H1 (cell line): ENCODE measurements at regions not wholly inside any gene's neighbourhood (a gene's known extent, or its start where the extent isn't known, plus 50 kb on each side); places are given as distances from the start of the nearest gene placed in this dataset.

ENCODE experiments used
- CTCF ChIA-PET: fragments of 300-600 bp; sonication (Branson Sonifier 250); formaldehyde crosslinking; loops from one replicate; lab custom pipeline; 2021; ENCODE audit not compliant: partially characterized antibody; lab: Charles Lee
- POLR2A ChIA-PET: fragments of 300-600 bp; sonication (Branson Sonifier 250); formaldehyde crosslinking; loops from one replicate; lab custom pipeline; 2021; ENCODE audit warnings: inconsistent platforms; ENCODE audit not compliant: partially characterized antibody; lab: Charles Lee
- DNase-seq, 2 experiments: peaks; one replicate each; pipeline versions ENCODE4 v3.0.0 to v3.0.0-alpha.2; 2010 to 2022; ENCODE audit warnings: low spot score in 2 of 2, low read depth in 1 of 2, mixed read lengths in 1 of 2
- FAIRE-seq: peaks from 2 replicates; lab custom pipeline; 2011; peaks lifted over from hg19 to GRCh38; lab: Jason Lieb, UNC
- H2AFZ ChIP-seq: 2 replicates; pipeline ENCODE4 v1.8.1; 2012; ENCODE audit warnings: low read length, inconsistent platforms
- H2AK5ac ChIP-seq: 2 replicates; pipeline ENCODE4 v1.6.1; 2013; ENCODE audit warnings: low read depth, low read length
- H2BK120ac ChIP-seq: replicated peaks from 2 replicates; pipeline ENCODE3; 2013; ENCODE audit warnings: low read depth, low read length, inconsistent platforms
- H2BK12ac ChIP-seq: 2 replicates; pipeline ENCODE4 v1.6.1; 2013; ENCODE audit warnings: low read depth, low read length
- H2BK15ac ChIP-seq: 2 replicates; pipeline ENCODE4 v1.6.1; 2013; ENCODE audit warnings: low read length
- H2BK20ac ChIP-seq: 2 replicates; pipeline ENCODE4 v1.6.1; 2013; ENCODE audit warnings: low read length
- H2BK5ac ChIP-seq: 2 replicates; pipeline ENCODE4 v1.6.1; 2013; ENCODE audit warnings: low read depth, low read length
- H3K14ac ChIP-seq: 2 replicates; pipeline ENCODE4 v1.6.1; 2013; ENCODE audit warnings: inconsistent platforms; ENCODE audit not compliant: insufficient read length
- H3K18ac ChIP-seq: 2 replicates; pipeline ENCODE4 v1.6.1; 2013; ENCODE audit warnings: low read length; ENCODE audit errors: extremely low read depth
- H3K23ac ChIP-seq: 2 replicates; pipeline ENCODE4 v1.6.1; 2013; ENCODE audit warnings: inconsistent platforms; ENCODE audit not compliant: insufficient read length
- H3K23me2 ChIP-seq: 2 replicates; pipeline ENCODE4 v1.6.1; 2013; ENCODE audit warnings: low read depth, low read length
- H3K27ac ChIP-seq: 2 replicates; pipeline ENCODE4 v1.6.1; 2011; ENCODE audit warnings: low read depth, low read length, inconsistent platforms
- H3K27me3 ChIP-seq, 4 experiments: replicated peaks in 1 of 4; 1 replicate in 1 of 4; 2 replicates in 3 of 4; pipeline versions ENCODE4 v1.6.1 to v1.8.1; 2011 to 2013; ENCODE audit warnings: low read length in 3 of 4, mild to moderate bottlenecking in 3 of 4, inconsistent platforms in 2 of 4, mixed read lengths in 2 of 4, moderate library complexity in 1 of 4; ENCODE audit not compliant: control insufficient read depth in 3 of 4, insufficient read depth in 3 of 4; ENCODE audit errors: extremely low read depth in 1 of 4
- H3K36me3 ChIP-seq, 4 experiments: 2 replicates each; pipeline versions ENCODE4 v1.6.1 to v1.8.1; 2011 to 2013; ENCODE audit warnings: mild to moderate bottlenecking in 4 of 4, low read length in 3 of 4, moderate library complexity in 2 of 4, control low read depth in 1 of 4, inconsistent platforms in 1 of 4; ENCODE audit not compliant: insufficient read depth in 4 of 4, control insufficient read depth in 2 of 4
- H3K4ac ChIP-seq: replicated peaks from 2 replicates; pipeline ENCODE3; 2013; ENCODE audit warnings: low read length, low read depth, mixed read lengths, inconsistent platforms; ENCODE audit not compliant: insufficient read length
- H3K4me1 ChIP-seq, 4 experiments: replicated peaks in 1 of 4; 1 replicate in 1 of 4; 2 replicates in 3 of 4; pipeline versions ENCODE4 v1.6.1 to v1.8.1; 2011 to 2013; ENCODE audit warnings: low read length in 3 of 4, inconsistent platforms in 2 of 4, mixed read lengths in 1 of 4; ENCODE audit not compliant: insufficient read depth in 4 of 4, control insufficient read depth in 3 of 4
- H3K4me2 ChIP-seq, 2 experiments: 2 replicates each; pipeline versions ENCODE4 v1.6.1 to v1.8.1; 2011 to 2013; ENCODE audit warnings: low read depth in 2 of 2, low read length in 2 of 2, control low read depth in 1 of 2, inconsistent platforms in 1 of 2, mild to moderate bottlenecking in 1 of 2; ENCODE audit not compliant: insufficient read depth in 1 of 2
- H3K4me3 ChIP-seq, 4 experiments: fragments of 200-600, 300-600 bp in 1 of 4; sonication (generic), shearing (Covaris generic), sonication (Bioruptor Twin) in 1 of 4; 2 replicates each; pipeline versions ENCODE4 v1.5.1 to v1.8.1; 2011 to 2016; ENCODE audit warnings: low read length in 4 of 4, low read depth in 3 of 4, control low read depth in 2 of 4, inconsistent platforms in 2 of 4, mild to moderate bottlenecking in 2 of 4, mixed read lengths in 1 of 4, moderate library complexity in 1 of 4; ENCODE audit not compliant: insufficient read depth in 2 of 4; ENCODE audit errors: extremely low read depth in 1 of 4
- H3K56ac ChIP-seq: replicated peaks from 2 replicates; pipeline ENCODE3; 2013; ENCODE audit warnings: low read depth, mild to moderate bottlenecking, mixed read lengths, low read length, inconsistent platforms; ENCODE audit not compliant: insufficient read length
- H3K79me1 ChIP-seq: 2 replicates; pipeline ENCODE4 v1.6.1; 2013; ENCODE audit warnings: low read depth, low read length, control low read depth
- H3K79me2 ChIP-seq, 2 experiments: 2 replicates each; pipeline versions ENCODE4 v1.6.1 to v1.8.1; 2012 to 2013; ENCODE audit warnings: low read length in 2 of 2, mild to moderate bottlenecking in 2 of 2, inconsistent platforms in 1 of 2; ENCODE audit not compliant: insufficient read depth in 2 of 2, control insufficient read depth in 1 of 2
- H3K9ac ChIP-seq, 4 experiments: replicated peaks in 1 of 4; 1 replicate in 1 of 4; 2 replicates in 3 of 4; pipeline versions ENCODE4 v1.6.1 to v1.8.1; 2011 to 2013; ENCODE audit warnings: low read depth in 3 of 4, low read length in 3 of 4, control low read depth in 2 of 4, mild to moderate bottlenecking in 2 of 4, moderate library complexity in 2 of 4, inconsistent platforms in 1 of 4; ENCODE audit errors: extremely low read depth in 1 of 4
- H3K9me3 ChIP-seq, 2 experiments: 2 replicates each; pipeline versions ENCODE4 v1.6.1 to v1.8.1; 2012 to 2013; ENCODE audit warnings: mild to moderate bottlenecking in 2 of 2, moderate library complexity in 2 of 2, control low read depth in 1 of 2, inconsistent platforms in 1 of 2, low read depth in 1 of 2, low read length in 1 of 2, mixed read lengths in 1 of 2; ENCODE audit not compliant: insufficient read depth in 2 of 2
- H4K20me1 ChIP-seq, 2 experiments: replicated peaks in 1 of 2; 2 replicates each; pipeline versions ENCODE3 to v1.8.1; 2011 to 2013; ENCODE audit warnings: inconsistent platforms in 2 of 2, low read length in 2 of 2, mild to moderate bottlenecking in 1 of 2; ENCODE audit not compliant: insufficient read depth in 2 of 2, control insufficient read depth in 1 of 2
- H4K5ac ChIP-seq: 2 replicates; pipeline ENCODE4 v1.6.1; 2013; ENCODE audit warnings: low read length, low read depth, mixed read lengths, inconsistent platforms; ENCODE audit not compliant: insufficient read length
- H4K8ac ChIP-seq: 2 replicates; pipeline ENCODE4 v1.8.0; 2013; ENCODE audit warnings: mild to moderate bottlenecking, moderate library complexity, low read length, inconsistent platforms; ENCODE audit not compliant: insufficient read depth; ENCODE audit errors: extremely low read depth
- H4K91ac ChIP-seq: replicated peaks from 2 replicates; pipeline ENCODE3; 2013; ENCODE audit warnings: low read length, mixed read lengths, inconsistent platforms; ENCODE audit not compliant: insufficient read length
- ASH2L ChIP-seq: fragments of 200-600, 300-600 bp; sonication (generic); IDR thresholded peaks from one replicate; pipeline ENCODE4 v1.7.1; 2017; ENCODE audit warnings: low read length
- BACH1 ChIP-seq: IDR thresholded peaks from 2 replicates; pipeline ENCODE4 v1.6.1; 2012; ENCODE audit warnings: low read length, improper control_type of control experiment
- CEBPB ChIP-seq: IDR thresholded peaks from 2 replicates; pipeline ENCODE4 v1.6.1; 2012; ENCODE audit warnings: low read depth, low read length
- CTBP2 ChIP-seq: IDR thresholded peaks from 2 replicates; pipeline ENCODE4 v1.7.0; 2011; ENCODE audit warnings: borderline replicate concordance, mild to moderate bottlenecking, moderate library complexity, mixed read lengths, low read length; ENCODE audit not compliant: insufficient read depth, insufficient read length
- EZH2 ChIP-seq: fragments of 200-600 bp; sonication (generic); IDR thresholded peaks from 2 replicates; pipeline ENCODE4 v1.7.1; 2012; ENCODE audit warnings: low read depth, mild to moderate bottlenecking, moderate library complexity, low read length, inconsistent platforms; ENCODE audit not compliant: severe bottlenecking
- GABPA ChIP-seq: IDR thresholded peaks from 2 replicates; pipeline ENCODE4 v1.6.1; 2011; ENCODE audit warnings: mild to moderate bottlenecking, low read length, moderate library complexity, borderline replicate concordance; ENCODE audit not compliant: insufficient read depth
- HDAC6 ChIP-seq: IDR thresholded peaks from one replicate; pipeline ENCODE4 v1.7.1; 2012; ENCODE audit warnings: low read depth, mild to moderate bottlenecking, inconsistent platforms, low read length, moderate library complexity
- KDM5A ChIP-seq: fragments of 200-600 bp; IDR thresholded peaks from 2 replicates; pipeline ENCODE4 v1.7.1; 2012; ENCODE audit warnings: mild to moderate bottlenecking, low read length, inconsistent platforms, mixed read lengths
- MAFK ChIP-seq: IDR thresholded peaks from 2 replicates; pipeline ENCODE4 v1.6.1; 2012; ENCODE audit warnings: low read depth, mild to moderate bottlenecking, improper control_type of control experiment, low read length
- MAX ChIP-seq: IDR thresholded peaks from 2 replicates; pipeline ENCODE4 v1.6.1; 2012; ENCODE audit warnings: inconsistent platforms
- RAD21 ChIP-seq, 2 experiments: IDR thresholded peaks in 1 of 2; conservative IDR thresholded peaks in 1 of 2; 2 replicates each; pipeline ENCODE4 v1.6.1; 2011; ENCODE audit warnings: low read depth in 2 of 2, low read length in 2 of 2, improper control_type of control experiment in 1 of 2, inconsistent platforms in 1 of 2, mild to moderate bottlenecking in 1 of 2, moderate library complexity in 1 of 2
- SRF ChIP-seq: IDR thresholded peaks from 2 replicates; pipeline ENCODE4 v1.6.1; 2011; ENCODE audit warnings: mild to moderate bottlenecking, low read depth, low read length, moderate library complexity
- SUZ12 ChIP-seq: fragments of 200-600 bp; sonication (generic); IDR thresholded peaks from 2 replicates; pipeline ENCODE4 v1.6.1; 2012; ENCODE audit warnings: mild to moderate bottlenecking, inconsistent platforms, low read length, moderate library complexity, mixed read lengths
- ZNF274 ChIP-seq: IDR thresholded peaks from 2 replicates; pipeline ENCODE4 v1.7.0; 2012; ENCODE audit warnings: low read length, borderline replicate concordance; ENCODE audit errors: extremely low read depth
- WGBS, 2 experiments: shearing (Covaris generic) in 1 of 2; methylation state at CpG; one replicate each; pipeline versions ENCODE4 v1.1.6 to v1.1.7; 2013 to 2015; ENCODE audit warnings: low lambda C conversion rate in 2 of 2, mixed read lengths in 2 of 2, inconsistent platforms in 1 of 2, low coverage in 1 of 2, missing lambda C conversion rate in 1 of 2; ENCODE audit not compliant: insufficient replicate concordance in 2 of 2, insufficient coverage in 1 of 2, insufficient read length in 1 of 2; ENCODE audit errors: extremely low coverage in 1 of 2, missing lambda C conversion rate in 1 of 2; 5-methylcytosine and 5-hydroxymethylcytosine counted together

GRCh38 chr3:81955878-81956277 is 194.4 kb upstream of the GBE1 start:
- Histone ChIP-seq H2BK120ac (no peak overlapping the region), H3K4ac (no peak overlapping the region), H2AFZ (peak overlapping the region; percentile 6; the same call in 1 of the 2 replicates), H3K36me3 (no peaks in the 10 kb centered on the region), H3K4me3 (no peak overlapping the region), H3K9me3 (no peaks in the 10 kb centered on the region), H3K4me2 (no peak overlapping the region), H4K91ac (no peak overlapping the region), H2BK5ac (no peak overlapping the region), H3K23ac (no peak overlapping the region), H2BK12ac (no peak overlapping the region), H3K79me2 (no peaks in the 10 kb centered on the region), H2AK5ac (no peak overlapping the region), H3K27me3 (no peaks in the 10 kb centered on the region), H2BK15ac (no peak overlapping the region), H2BK20ac (no peak overlapping the region), H3K9ac (no peak overlapping the region), H3K56ac (no peak overlapping the region), H4K5ac (no peak overlapping the region), H4K20me1 (no peaks in the 10 kb centered on the region), H4K8ac (no peak overlapping the region), H3K18ac (no peak overlapping the region), H3K79me1 (no peaks in the 10 kb centered on the region), H3K23me2 (no peaks in the 10 kb centered on the region), H3K27ac (no peak overlapping the region), H3K4me1 (no peaks in the 10 kb centered on the region), H3K14ac (no peak overlapping the region)
- POLR2A ChIA-PET, result no interaction called here
- no peak for FAIRE-seq
- CTCF ChIA-PET, result interaction anchor here (1.0 to 1.1 kb wide), 2 partner anchors 11 to 19 kb away, joined by 3 read pairs; no protein-coding TSS in a partner anchor
- WGBS, 2 experiments, result 95% methylated on average over 4 of the region's 4 CpGs; no CpG with 5 or more reads in 1 of the 2 experiments
- DNase-seq, result no peak
- no peak for TF ChIP-seq CTBP2
- no peak for TF ChIP-seq SUZ12
- TF ChIP-seq MAFK, result no peak
- no peak for TF ChIP-seq ZNF274
- no peak for TF ChIP-seq ASH2L
- TF ChIP-seq KDM5A, result no peak
- TF ChIP-seq RAD21 (IDR thresholded peaks at IDR 0.05 in 1 of 2, conservative IDR thresholded peaks at IDR 0.05 in 1 of 2; ENCODE audit: low read depth in 2 of 2, low read length in 2 of 2), result no peak
- no peak for TF ChIP-seq GABPA
- no peak for TF ChIP-seq CEBPB
- TF ChIP-seq MAX, result no peak
- TF ChIP-seq EZH2, result no peak
- no peak for TF ChIP-seq HDAC6
- no peak for TF ChIP-seq SRF
- no peak for TF ChIP-seq BACH1
